ENCODE measurements at regions not wholly inside any gene's neighbourhood (a gene's known extent, or its start where the extent isn't known, plus 50 kb on each side); places are given as distances from the start of the nearest gene placed in this dataset.
"Not testable (repeated sequence)": the region's sequence is repeated elsewhere in the genome, so short reads cannot be mapped to it uniquely, and the experiment has no call there.

DNA sequence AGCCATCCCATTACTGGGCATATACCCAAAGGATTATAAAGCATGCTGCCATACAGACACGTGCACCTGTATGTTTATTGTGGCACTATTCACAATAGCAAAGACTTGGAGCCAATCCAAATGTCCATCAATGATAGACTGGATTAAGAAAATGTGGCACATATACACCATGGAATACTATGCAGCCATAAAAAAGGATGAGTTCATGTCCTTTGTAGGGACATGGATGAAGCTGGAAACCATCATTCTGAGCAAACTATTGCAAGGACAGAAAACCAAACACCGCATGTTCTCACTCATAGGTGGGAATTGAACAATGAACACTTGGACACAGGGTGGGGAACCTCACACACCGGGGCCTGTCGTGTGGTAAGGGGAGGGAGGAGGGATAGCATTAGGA, 233.4 kb upstream of the PIK3R1 start:
- TF ChIP-seq, protein P1, sequence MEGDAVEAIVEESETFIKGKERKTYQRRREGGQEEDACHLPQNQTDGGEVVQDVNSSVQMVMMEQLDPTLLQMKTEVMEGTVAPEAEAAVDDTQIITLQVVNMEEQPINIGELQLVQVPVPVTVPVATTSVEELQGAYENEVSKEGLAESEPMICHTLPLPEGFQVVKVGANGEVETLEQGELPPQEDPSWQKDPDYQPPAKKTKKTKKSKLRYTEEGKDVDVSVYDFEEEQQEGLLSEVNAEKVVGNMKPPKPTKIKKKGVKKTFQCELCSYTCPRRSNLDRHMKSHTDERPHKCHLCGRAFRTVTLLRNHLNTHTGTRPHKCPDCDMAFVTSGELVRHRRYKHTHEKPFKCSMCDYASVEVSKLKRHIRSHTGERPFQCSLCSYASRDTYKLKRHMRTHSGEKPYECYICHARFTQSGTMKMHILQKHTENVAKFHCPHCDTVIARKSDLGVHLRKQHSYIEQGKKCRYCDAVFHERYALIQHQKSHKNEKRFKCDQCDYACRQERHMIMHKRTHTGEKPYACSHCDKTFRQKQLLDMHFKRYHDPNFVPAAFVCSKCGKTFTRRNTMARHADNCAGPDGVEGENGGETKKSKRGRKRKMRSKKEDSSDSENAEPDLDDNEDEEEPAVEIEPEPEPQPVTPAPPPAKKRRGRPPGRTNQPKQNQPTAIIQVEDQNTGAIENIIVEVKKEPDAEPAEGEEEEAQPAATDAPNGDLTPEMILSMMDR (IDR thresholded peaks at IDR 0.05), result not testable (repeated sequence)
- not testable (repeated sequence) for TF ChIP-seq POLR2A (IDR thresholded peaks at IDR 0.05)

Data from Peyer's patch (tissue), 4 donors.